ENCODE measurements at regions not wholly inside any gene's neighbourhood (a gene's known extent, or its start where the extent isn't known, plus 50 kb on each side); places are given as distances from the start of the nearest gene placed in this dataset.
"Not testable (repeated sequence)": the region's sequence is repeated elsewhere in the genome, so short reads cannot be mapped to it uniquely, and the experiment has no call there.

DNA sequence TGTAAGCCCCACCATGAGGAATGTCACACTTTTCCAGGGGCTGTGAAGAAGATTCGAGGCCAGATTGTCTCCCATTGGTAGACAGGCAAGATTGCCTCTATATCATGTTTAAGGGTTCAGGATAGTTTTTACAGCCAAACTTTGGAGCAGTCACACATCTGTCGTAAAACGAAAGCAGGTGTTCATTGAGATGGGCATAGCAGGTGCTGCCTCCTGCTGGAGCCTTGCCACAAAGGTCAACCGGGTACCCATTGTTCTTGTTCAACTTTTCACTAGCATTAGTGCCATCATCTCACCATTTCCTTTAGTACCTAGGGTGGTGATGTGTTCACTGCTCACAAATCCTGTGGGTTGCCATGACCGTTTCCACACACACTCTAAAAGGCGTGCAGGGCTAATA, 198.3 kb downstream of the HTR1B start:
- no peak overlapping the region for H3K4me3 ChIP-seq (replicated peaks; ENCODE audit: low read depth, low read length)
- TF ChIP-seq, protein P1, sequence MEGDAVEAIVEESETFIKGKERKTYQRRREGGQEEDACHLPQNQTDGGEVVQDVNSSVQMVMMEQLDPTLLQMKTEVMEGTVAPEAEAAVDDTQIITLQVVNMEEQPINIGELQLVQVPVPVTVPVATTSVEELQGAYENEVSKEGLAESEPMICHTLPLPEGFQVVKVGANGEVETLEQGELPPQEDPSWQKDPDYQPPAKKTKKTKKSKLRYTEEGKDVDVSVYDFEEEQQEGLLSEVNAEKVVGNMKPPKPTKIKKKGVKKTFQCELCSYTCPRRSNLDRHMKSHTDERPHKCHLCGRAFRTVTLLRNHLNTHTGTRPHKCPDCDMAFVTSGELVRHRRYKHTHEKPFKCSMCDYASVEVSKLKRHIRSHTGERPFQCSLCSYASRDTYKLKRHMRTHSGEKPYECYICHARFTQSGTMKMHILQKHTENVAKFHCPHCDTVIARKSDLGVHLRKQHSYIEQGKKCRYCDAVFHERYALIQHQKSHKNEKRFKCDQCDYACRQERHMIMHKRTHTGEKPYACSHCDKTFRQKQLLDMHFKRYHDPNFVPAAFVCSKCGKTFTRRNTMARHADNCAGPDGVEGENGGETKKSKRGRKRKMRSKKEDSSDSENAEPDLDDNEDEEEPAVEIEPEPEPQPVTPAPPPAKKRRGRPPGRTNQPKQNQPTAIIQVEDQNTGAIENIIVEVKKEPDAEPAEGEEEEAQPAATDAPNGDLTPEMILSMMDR (IDR thresholded peaks at IDR 0.05; ENCODE audit: low read length, missing control alignments) = no peak
- no peak for DNase-seq (ENCODE audit: low read depth)

DNA sequence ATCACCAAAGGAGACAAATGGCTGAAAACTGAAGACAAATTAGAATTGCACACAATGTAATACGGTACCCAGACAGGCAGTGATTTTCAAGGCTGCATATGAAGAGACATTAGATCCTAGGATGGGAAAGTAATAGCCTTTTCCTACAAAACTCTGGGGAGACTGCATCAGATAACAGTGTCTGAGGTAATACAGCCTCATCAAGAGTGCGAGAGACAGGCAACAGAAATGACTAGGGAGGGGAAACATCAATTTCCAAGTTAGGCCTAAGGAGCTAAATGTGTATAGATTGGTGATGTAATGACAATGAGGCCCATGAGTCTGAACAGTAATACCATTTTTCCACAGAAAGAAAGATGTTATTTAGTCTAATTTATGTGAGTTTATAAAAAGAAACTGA, 200.3 kb downstream of the HTR1B start:
- TF ChIP-seq, protein P1 (IDR thresholded peaks at IDR 0.05; ENCODE audit: low read length, missing control alignments) = no peak
- no peak overlapping the region for H3K4me3 ChIP-seq (replicated peaks; ENCODE audit: low read depth, low read length)
- DNase-seq (ENCODE audit: low read depth) = no peak

DNA sequence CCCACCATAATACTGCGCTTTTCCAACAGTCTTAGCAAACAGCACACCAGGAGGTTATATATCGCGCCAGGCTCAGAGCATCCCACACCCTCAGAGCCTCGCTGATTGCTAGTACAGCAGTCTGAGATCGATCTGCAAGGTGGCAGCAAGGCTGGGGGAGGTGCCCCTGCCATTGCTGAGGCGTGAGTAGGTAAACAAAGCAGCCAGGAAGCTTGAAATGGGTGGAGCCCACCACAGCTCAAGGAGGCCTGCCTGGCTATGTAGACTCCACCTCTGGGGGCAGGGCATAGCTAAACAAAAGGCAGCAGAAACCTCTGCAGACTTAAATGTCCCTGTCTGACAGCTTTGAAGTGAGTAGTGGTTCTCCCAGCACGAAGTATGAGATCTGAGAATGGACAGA, 211.5 kb downstream of the HTR1B start:
- H3K4me3 ChIP-seq (replicated peaks; ENCODE audit: low read depth, low read length); DNase-seq (ENCODE audit: low read depth): not testable (repeated sequence)

DNA sequence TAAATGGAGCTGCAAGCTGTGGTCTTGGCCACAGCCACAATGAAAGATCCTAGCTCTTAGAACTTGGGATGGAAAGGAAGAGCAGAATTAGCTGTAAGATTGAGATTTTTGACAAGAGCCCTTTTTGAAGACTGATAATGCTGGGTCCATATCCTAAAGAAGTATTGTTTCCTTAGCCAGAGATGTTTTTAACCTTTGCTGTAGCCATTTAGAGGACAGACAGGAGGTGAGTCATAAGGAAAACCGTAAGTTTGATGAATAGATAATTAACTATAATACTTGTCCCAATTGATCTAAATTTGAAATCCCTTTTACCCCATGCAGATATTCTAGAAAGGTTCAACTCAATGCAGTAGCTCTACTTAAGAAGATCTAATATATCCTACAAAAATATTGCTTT, 213.7 kb downstream of the HTR1B start:
- H3K4me3 ChIP-seq (replicated peaks; ENCODE audit: low read depth, low read length) = no peak overlapping the region
- no peak for DNase-seq (ENCODE audit: low read depth)
- TF ChIP-seq, protein P1 (IDR thresholded peaks at IDR 0.05; ENCODE audit: low read length, missing control alignments) = no peak

DNA sequence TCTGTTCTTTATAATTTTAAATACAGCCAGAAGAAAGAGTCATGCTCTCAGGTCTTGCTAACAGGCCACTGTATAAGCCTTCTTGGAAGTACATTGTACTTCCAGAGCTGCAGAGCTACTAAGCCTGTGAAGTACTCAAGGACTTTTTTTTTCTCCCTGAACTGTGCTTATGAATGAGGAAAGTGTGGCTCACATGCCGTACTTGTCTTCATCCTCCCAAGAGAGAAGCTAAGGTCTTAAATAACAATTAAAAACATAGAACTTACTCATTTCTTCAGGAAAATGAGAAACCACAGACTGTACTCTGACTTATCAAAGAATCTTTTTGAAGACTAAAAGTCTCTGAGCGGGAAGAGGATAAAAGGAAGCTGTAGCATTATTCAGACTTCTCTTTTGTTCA, 218.3 kb downstream of the HTR1B start:
- H3K4me3 ChIP-seq (replicated peaks; ENCODE audit: low read depth, low read length) = no peak overlapping the region
- peak; percentile 15 for DNase-seq (ENCODE audit: low read depth)
- TF ChIP-seq, protein P1 (IDR thresholded peaks at IDR 0.05; ENCODE audit: low read length, missing control alignments) = no peak

DNA sequence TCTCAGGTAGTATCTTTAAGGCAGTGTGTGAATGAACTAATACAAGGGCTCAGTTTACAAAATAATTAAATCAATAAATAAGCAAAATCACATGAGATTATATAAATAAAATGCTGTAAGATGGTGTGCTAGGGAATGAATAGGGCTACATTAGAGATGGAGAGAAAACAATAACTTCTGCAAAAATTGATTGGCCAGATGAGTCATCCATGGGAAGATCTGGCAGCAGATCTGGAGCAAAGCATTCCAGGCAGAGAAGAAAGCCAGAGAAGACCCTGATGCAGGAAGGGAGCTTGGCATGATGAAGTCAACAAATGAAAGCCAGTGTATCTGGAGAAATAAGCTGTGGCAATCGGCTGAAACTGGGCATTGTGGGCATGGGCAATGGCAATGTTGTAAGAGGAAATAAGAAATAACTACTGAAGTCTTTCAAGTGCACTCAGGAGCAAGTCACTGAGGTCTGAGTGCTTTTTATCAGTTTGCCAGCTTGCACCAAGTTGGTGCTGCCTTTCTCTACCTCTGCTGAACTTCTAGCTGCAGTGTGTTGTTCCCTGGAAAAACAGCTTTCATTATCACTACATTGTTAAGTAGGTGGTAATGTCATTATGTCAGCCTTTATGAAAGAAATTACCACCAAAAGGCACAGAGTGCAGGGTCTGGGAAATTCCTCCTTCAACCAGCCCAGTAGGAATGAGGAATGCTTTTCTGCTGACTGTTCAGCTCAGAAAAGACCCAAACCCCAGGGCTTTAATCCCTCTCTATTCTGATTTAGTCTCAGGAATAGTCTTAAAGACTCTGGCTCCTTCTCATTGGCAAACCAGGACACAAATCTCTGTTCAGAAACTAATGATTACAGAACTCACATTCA, 231.6 kb downstream of the HTR1B start:
- peak; percentile 7 for DNase-seq (ENCODE audit: low read depth)
- no peak overlapping the region for H3K4me3 ChIP-seq (replicated peaks; ENCODE audit: low read depth, low read length)
- TF ChIP-seq, protein P1 (IDR thresholded peaks at IDR 0.05; ENCODE audit: low read length, missing control alignments) = no peak

DNA sequence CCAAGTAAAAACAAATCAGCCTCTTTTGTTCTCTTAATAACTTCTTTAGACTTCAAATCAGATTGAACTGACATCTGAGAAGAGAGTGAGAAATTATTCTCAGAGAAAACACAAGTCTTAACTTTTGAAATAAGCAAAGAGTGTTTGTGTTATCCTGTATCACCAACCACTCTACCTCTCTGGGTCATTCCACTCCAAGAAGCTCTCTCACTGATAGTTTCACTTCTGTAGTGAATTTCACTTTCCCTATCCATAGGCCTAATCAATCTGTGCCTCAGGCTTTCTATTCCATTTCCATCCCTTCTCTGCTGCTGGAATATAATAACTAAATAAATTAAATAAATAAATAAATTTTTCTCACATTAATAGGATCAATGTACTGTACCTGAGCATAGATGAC, 235.0 kb downstream of the HTR1B start:
- no peak for DNase-seq (ENCODE audit: low read depth)
- H3K4me3 ChIP-seq (replicated peaks; ENCODE audit: low read depth, low read length) = no peak overlapping the region
- TF ChIP-seq, protein P1 (IDR thresholded peaks at IDR 0.05; ENCODE audit: low read length, missing control alignments) = no peak

Measured in fibroblast of pulmonary artery (primary cell).